Transverse colon (tissue), 3 donors: ENCODE measurements at regions not wholly inside any gene's neighbourhood (a gene's known extent, or its start where the extent isn't known, plus 50 kb on each side); places are given as distances from the start of the nearest gene placed in this dataset.

Source experiments
- CTCF ChIP-seq, 5 experiments: fragments of 200-600 bp in 3 of 5; fragments of 450-650 bp in 2 of 5; sonication (generic) in 3 of 5; IDR thresholded peaks; 1 replicate in 2 of 5; 2 replicates in 3 of 5; pipeline ENCODE4 v1.5.1; 2016 to 2017; ENCODE audit warnings: antibody characterized with exemption in 5 of 5, inconsistent platforms in 3 of 5, mild to moderate bottlenecking in 2 of 5, moderate library complexity in 1 of 5
- EP300 ChIP-seq: sonication (generic); formaldehyde crosslinking; IDR thresholded peaks from one replicate; pipeline ENCODE4 v1.6.1; 2017; ENCODE audit warnings: antibody characterized with exemption, low read depth
- POLR2A ChIP-seq: fragments of 450-650 bp; IDR thresholded peaks from one replicate; pipeline ENCODE4 v1.6.1; 2016; ENCODE audit warnings: antibody characterized with exemption, mild to moderate bottlenecking, moderate library complexity

GRCh38 chr12:4117386-4118016 lies 156.1 kb upstream of the CCND2 start:
- TF ChIP-seq CTCF (IDR thresholded peaks at IDR 0.05) (no peak), POLR2A (no peak), EP300 (no peak)
